Brain microvascular endothelial cell (primary cell): ENCODE measurements at regions not wholly inside any gene's neighbourhood (a gene's known extent, or its start where the extent isn't known, plus 50 kb on each side); places are given as distances from the start of the nearest gene placed in this dataset.
"Not testable (repeated sequence)": the region's sequence is repeated elsewhere in the genome, so short reads cannot be mapped to it uniquely, and the experiment has no call there.

ENCODE experiments used
- DNase-seq: peaks from one replicate; pipeline ENCODE4 v3.0.0-alpha.2; 2020
- H3K27ac ChIP-seq: fragments of 250-450 bp; sonication (Bioruptor Pico); 2 replicates; pipeline ENCODE4 v1.5.1; 2020; ENCODE audit warnings: mild to moderate bottlenecking, moderate library complexity
- H3K27me3 ChIP-seq: fragments of 250-450 bp; sonication (Bioruptor Pico); replicated peaks from 2 replicates; pipeline ENCODE4 v1.5.1; 2020; ENCODE audit warnings: mild to moderate bottlenecking
- H3K36me3 ChIP-seq: fragments of 250-450 bp; sonication (Bioruptor Pico); replicated peaks from 2 replicates; pipeline ENCODE4 v1.5.1; 2020; ENCODE audit warnings: mild to moderate bottlenecking
- H3K4me3 ChIP-seq: 2 replicates; pipeline ENCODE4 v1.5.1; 2011; ENCODE audit warnings: low read depth, mild to moderate bottlenecking, control low read depth, low read length, moderate library complexity
- in situ Hi-C: cut with HindIII; loops from 2 replicates; pipeline ENCODE4 v1.10.0; 2017; ENCODE audit warnings: low sequenced_read_pairs, low pct_ligation_motif_present
- TF ChIP-seq, protein P1 (sequence below): IDR thresholded peaks from 2 replicates; pipeline ENCODE4 v1.5.1; 2011; ENCODE audit warnings: low read depth, mild to moderate bottlenecking, moderate library complexity, low read length, control low read depth, inconsistent platforms; ENCODE audit errors: missing control alignments

DNA sequence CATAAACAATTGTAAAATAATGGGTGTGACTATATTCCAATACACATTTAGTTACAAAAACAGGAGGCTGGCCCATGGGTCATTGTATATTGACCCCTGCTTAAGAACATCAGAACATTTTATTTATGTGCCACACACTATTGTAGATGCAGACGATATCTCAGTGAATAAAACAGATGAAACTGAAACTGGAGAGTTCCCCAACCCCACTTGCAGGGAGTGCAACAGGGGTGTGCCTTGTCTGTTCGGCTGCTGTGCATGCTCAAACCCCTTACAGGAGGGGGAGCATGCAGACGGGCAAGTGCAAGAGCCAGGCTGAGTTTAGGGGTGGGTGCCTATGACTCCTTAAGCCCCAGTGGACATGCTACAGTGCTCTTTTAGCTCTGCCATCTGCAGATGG, 509.6 kb downstream of the IGSF11 start:
- TF ChIP-seq, protein P1, sequence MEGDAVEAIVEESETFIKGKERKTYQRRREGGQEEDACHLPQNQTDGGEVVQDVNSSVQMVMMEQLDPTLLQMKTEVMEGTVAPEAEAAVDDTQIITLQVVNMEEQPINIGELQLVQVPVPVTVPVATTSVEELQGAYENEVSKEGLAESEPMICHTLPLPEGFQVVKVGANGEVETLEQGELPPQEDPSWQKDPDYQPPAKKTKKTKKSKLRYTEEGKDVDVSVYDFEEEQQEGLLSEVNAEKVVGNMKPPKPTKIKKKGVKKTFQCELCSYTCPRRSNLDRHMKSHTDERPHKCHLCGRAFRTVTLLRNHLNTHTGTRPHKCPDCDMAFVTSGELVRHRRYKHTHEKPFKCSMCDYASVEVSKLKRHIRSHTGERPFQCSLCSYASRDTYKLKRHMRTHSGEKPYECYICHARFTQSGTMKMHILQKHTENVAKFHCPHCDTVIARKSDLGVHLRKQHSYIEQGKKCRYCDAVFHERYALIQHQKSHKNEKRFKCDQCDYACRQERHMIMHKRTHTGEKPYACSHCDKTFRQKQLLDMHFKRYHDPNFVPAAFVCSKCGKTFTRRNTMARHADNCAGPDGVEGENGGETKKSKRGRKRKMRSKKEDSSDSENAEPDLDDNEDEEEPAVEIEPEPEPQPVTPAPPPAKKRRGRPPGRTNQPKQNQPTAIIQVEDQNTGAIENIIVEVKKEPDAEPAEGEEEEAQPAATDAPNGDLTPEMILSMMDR = no peak
- no peak for DNase-seq
- Histone ChIP-seq H3K4me3 (no peak overlapping the region), H3K27ac (no peak overlapping the region), H3K36me3 (no peaks in the 10 kb centered on the region), H3K27me3 (no peaks in the 10 kb centered on the region)
- in situ Hi-C loops = no loop called here

- DNase-seq = no peak
- H3K27ac ChIP-seq = no peak overlapping the region
- TF ChIP-seq, protein P1 = no peak
- no peaks in the 10 kb centered on the region for H3K36me3 ChIP-seq
- no peak overlapping the region for H3K4me3 ChIP-seq
- in situ Hi-C loops = no loop called here
- H3K27me3 ChIP-seq = no peaks in the 10 kb centered on the region
Measured at GRCh38 chr3:118526758-118527513, 507.7 kb downstream of the IGSF11 start.

GRCh38 chr3:118527514-118528044, 507.1 kb downstream of the IGSF11 start:
- in situ Hi-C loops = no loop called here
- TF ChIP-seq, protein P1 = no peak
- Histone ChIP-seq H3K27me3 (no peaks in the 10 kb centered on the region), H3K4me3 (no peak overlapping the region), H3K27ac (no peak overlapping the region), H3K36me3 (no peaks in the 10 kb centered on the region)
- DNase-seq = no peak

GRCh38 chr3:118529554-118529953, 505.1 kb downstream of the IGSF11 start:
- H3K36me3 ChIP-seq = no peaks in the 10 kb centered on the region
- in situ Hi-C loops = no loop called here
- TF ChIP-seq, protein P1 = no peak
- no peaks in the 10 kb centered on the region for H3K27me3 ChIP-seq
- no peak overlapping the region for H3K4me3 ChIP-seq
- no peak overlapping the region for H3K27ac ChIP-seq
- no peak for DNase-seq

- no peaks in the 10 kb centered on the region for H3K27me3 ChIP-seq
- no peaks in the 10 kb centered on the region for H3K36me3 ChIP-seq
- H3K27ac ChIP-seq = no peak overlapping the region
- H3K4me3 ChIP-seq = no peak overlapping the region
- TF ChIP-seq, protein P1 = no peak
- no peak for DNase-seq
- in situ Hi-C loops = no loop called here
Measured at GRCh38 chr3:118530350-118530922, 504.2 kb downstream of the IGSF11 start.

GRCh38 chr3:118530927-118531356, 503.7 kb downstream of the IGSF11 start:
- H3K4me3 ChIP-seq, H3K27ac ChIP-seq, H3K36me3 ChIP-seq, in situ Hi-C loops, DNase-seq, H3K27me3 ChIP-seq: not testable (repeated sequence)
